HL-60 (cell line): ENCODE measurements at regions not wholly inside any gene's neighbourhood (a gene's known extent, or its start where the extent isn't known, plus 50 kb on each side); places are given as distances from the start of the nearest gene placed in this dataset.

Experiments used
- CTCF ChIP-seq: IDR thresholded peaks from one replicate; pipeline ENCODE4 v1.5.1; 2011; ENCODE audit warnings: low read length, control low read depth, inconsistent platforms; ENCODE audit not compliant: insufficient read depth
- GABPA ChIP-seq: IDR thresholded peaks from 2 replicates; pipeline ENCODE4 v1.6.1; 2012; ENCODE audit warnings: low read depth
- POLR2AphosphoS5 ChIP-seq: IDR thresholded peaks from 2 replicates; pipeline ENCODE4 v1.6.1; 2012; ENCODE audit warnings: low read depth
- SPI1 ChIP-seq: IDR thresholded peaks from 2 replicates; pipeline ENCODE4 v1.6.1; 2012; ENCODE audit warnings: low read depth, mild to moderate bottlenecking, borderline replicate concordance

- TF ChIP-seq CTCF: no peak
- TF ChIP-seq SPI1: no peak
- no peak for TF ChIP-seq POLR2AphosphoS5
- TF ChIP-seq GABPA: no peak
These were observed 441.1 kb downstream of the HAO1 start for GRCh38 chr20:7499201-7499600.
